Stomach (tissue), 8 donors: ENCODE measurements at regions not wholly inside any gene's neighbourhood (a gene's known extent, or its start where the extent isn't known, plus 50 kb on each side); places are given as distances from the start of the nearest gene placed in this dataset.

Experiments
- DNase-seq, 2 donors: peaks; one replicate each; pipeline versions ENCODE4 v3.0.0 to v3.0.0-alpha.2; 2013 to 2019
- H3K27ac ChIP-seq, 5 donors: fragments of 200-600 bp in 4 of 5; sonication (generic) in 4 of 5; one replicate each; pipeline ENCODE4 v1.5.1; 2013 to 2019; ENCODE audit warnings: mild to moderate bottlenecking in 1 of 5, moderate library complexity in 1 of 5
- H3K27me3 ChIP-seq, 3 donors: fragments of 200-600 bp; sonication (generic); one replicate each; pipeline ENCODE4 v1.5.1; 2017 to 2019; ENCODE audit warnings: mixed run types in 1 of 3
- H3K36me3 ChIP-seq, 4 donors: fragments of 200-600 bp; sonication (generic); 1 replicate in 3 of 4; 2 replicates in 1 of 4; pipeline ENCODE4 v1.5.1; 2016 to 2019
- H3K4me1 ChIP-seq, 4 donors: fragments of 200-600 bp; sonication (generic); one replicate each; pipeline ENCODE4 v1.5.1; 2016 to 2019
- H3K4me3 ChIP-seq, 4 donors: fragments of 200-600 bp; sonication (generic) in 3 of 4; one replicate each; pipeline ENCODE4 v1.5.1; 2016 to 2019; ENCODE audit warnings: mild to moderate bottlenecking in 1 of 4
- H3K9me3 ChIP-seq, 4 donors: fragments of 200-600 bp; sonication (generic); one replicate each; pipeline ENCODE4 v1.5.1; 2016 to 2019
- CTCF ChIP-seq, 7 experiments: fragments of 450-650 bp in 4 of 7; fragments of 200-600 bp in 3 of 7; sonication (generic) in 3 of 7; IDR thresholded peaks; one replicate each; pipeline ENCODE4 v1.5.1; 2016 to 2019; ENCODE audit warnings: antibody characterized with exemption in 7 of 7, control low read depth in 2 of 7, mild to moderate bottlenecking in 1 of 7
- EP300 ChIP-seq: sonication (generic); formaldehyde crosslinking; IDR thresholded peaks from one replicate; pipeline ENCODE4 v1.6.1; 2017; ENCODE audit warnings: antibody characterized with exemption
- POLR2A ChIP-seq, 4 donors: fragments of 450-650 bp; IDR thresholded peaks; one replicate each; pipeline ENCODE4 v1.6.1; 2016; ENCODE audit warnings: antibody characterized with exemption in 4 of 4, control low read depth in 2 of 4, mild to moderate bottlenecking in 1 of 4, moderate library complexity in 1 of 4
- POLR2AphosphoS5 ChIP-seq, 3 donors: sonication (generic); formaldehyde crosslinking; IDR thresholded peaks; one replicate each; pipeline ENCODE4 v1.6.1; 2016; ENCODE audit warnings: antibody characterized with exemption in 3 of 3
- WGBS, 5 donors: extraction: QIAGEN DNeasy Blood & Tissue Kit in 3 of 5; methylation state at CpG; one replicate each; pipeline versions ENCODE4 v1.1.5 to v1.1.7; 2013 to 2018; 5-methylcytosine and 5-hydroxymethylcytosine counted together
- intact Hi-C: fragments of 100-400 bp; cut with DNase I; formaldehyde crosslinking; loops from one replicate; pipeline ENCODE4 v1.15.1; 2023; ENCODE audit warnings: low total_unique reads
- donor health status: healthy with polysubstance abuse.
- donor health status: Bipolar disorder and iron deficiency.
- donor health status: healthy.

- intact Hi-C loops = no loop called here
- H3K27ac ChIP-seq = no peak overlapping the region
- H3K36me3 ChIP-seq = no peaks in the 10 kb centered on the region
- no peak for TF ChIP-seq CTCF (IDR thresholded peaks at IDR 0.05)
- no peak for TF ChIP-seq POLR2AphosphoS5 (IDR thresholded peaks at IDR 0.05)
- no peak for TF ChIP-seq POLR2A (IDR thresholded peaks at IDR 0.05)
- TF ChIP-seq EP300 = no peak
- H3K4me1 ChIP-seq = no peaks in the 10 kb centered on the region
- no peak overlapping the region for H3K4me3 ChIP-seq
- H3K27me3 ChIP-seq = no peaks in the 10 kb centered on the region
- no peaks in the 10 kb centered on the region for H3K9me3 ChIP-seq
- no peak for DNase-seq
- 0 to 33% (median 0%) methylated on average over 1 of the region's 1 CpG for WGBS, 5 donors
Measured at GRCh38 chr5:68643064-68643463, 427.5 kb downstream of the PIK3R1 start.

GRCh38 chr5:68644971-68645370 lies 429.4 kb downstream of the PIK3R1 start:
- no peaks in the 10 kb centered on the region for H3K36me3 ChIP-seq
- no peak overlapping the region for H3K27ac ChIP-seq
- 81 to 89% (median 87%) methylated on average over 3 of the region's 3 CpGs for WGBS, 5 donors
- H3K9me3 ChIP-seq = no peaks in the 10 kb centered on the region
- peaks cover 0 to 14% (median 2%) of the 10 kb centered on the region in 4 donors for H3K4me1 ChIP-seq
- H3K27me3 ChIP-seq = no peaks in the 10 kb centered on the region
- intact Hi-C loops = no loop called here
- H3K4me3 ChIP-seq = no peak overlapping the region
- no peak for DNase-seq
- TF ChIP-seq EP300 (no peak), POLR2AphosphoS5 (IDR thresholded peaks at IDR 0.05) (no peak), POLR2A (IDR thresholded peaks at IDR 0.05) (no peak), CTCF (IDR thresholded peaks at IDR 0.05) (no peak)

- WGBS, 5 donors = 56 to 87% (median 71%) methylated on average over 1 of the region's 1 CpG
- Histone ChIP-seq H3K27ac (no peak overlapping the region), H3K27me3 (no peaks in the 10 kb centered on the region), H3K9me3 (no peaks in the 10 kb centered on the region), H3K4me3 (no peak overlapping the region), H3K36me3 (no peaks in the 10 kb centered on the region), H3K4me1 (peaks cover 0 to 14% (median 2%) of the 10 kb centered on the region in 4 donors)
- intact Hi-C loops = no loop called here
- peak in 1 of 2 donors; percentile 59 for DNase-seq
- TF ChIP-seq POLR2A (IDR thresholded peaks at IDR 0.05) (no peak), CTCF (IDR thresholded peaks at IDR 0.05) (no peak)
Measured at GRCh38 chr5:68646144-68646543, 430.6 kb downstream of the PIK3R1 start.

- Histone ChIP-seq H3K36me3 (no peaks in the 10 kb centered on the region), H3K4me3 (no peak overlapping the region), H3K9me3 (no peaks in the 10 kb centered on the region), H3K4me1 (peaks cover under 1 to 26% (median 8%) of the 10 kb centered on the region in 4 donors), H3K27ac (no peak overlapping the region), H3K27me3 (no peaks in the 10 kb centered on the region)
- WGBS, 5 donors = 69 to 85% (median 78%) methylated on average over 3 of the region's 3 CpGs
- no peak for TF ChIP-seq EP300
- intact Hi-C loops = no loop called here
- no peak for DNase-seq
Measured at GRCh38 chr5:68647743-68648142, 432.2 kb downstream of the PIK3R1 start.

- Histone ChIP-seq H3K36me3 (no peaks in the 10 kb centered on the region), H3K27ac (peak overlapping the region in 1 of 5 donors; percentile 5), H3K4me1 (peaks cover 4 to 34% (median 15%) of the 10 kb centered on the region in 4 donors), H3K4me3 (no peak overlapping the region), H3K27me3 (no peaks in the 10 kb centered on the region), H3K9me3 (no peaks in the 10 kb centered on the region)
- intact Hi-C loops = no loop called here
- peak; percentile 35 for DNase-seq
- TF ChIP-seq POLR2AphosphoS5 (IDR thresholded peaks at IDR 0.05) = no peak
- TF ChIP-seq POLR2A (IDR thresholded peaks at IDR 0.05) = no peak
- no peak for TF ChIP-seq CTCF (IDR thresholded peaks at IDR 0.05)
- TF ChIP-seq EP300 = no peak
- WGBS, 5 donors = 54 to 66% (median 56%) methylated on average over 8 of the region's 8 CpGs
Measured at GRCh38 chr5:68648944-68649857, 433.6 kb downstream of the PIK3R1 start.
